Fibroblast of the conjunctiva (primary cell): ENCODE measurements at regions not wholly inside any gene's neighbourhood (a gene's known extent, or its start where the extent isn't known, plus 50 kb on each side); places are given as distances from the start of the nearest gene placed in this dataset.
A peak's percentile ranks its signal among the peaks of the same experiment; 100 is the strongest.

ENCODE experiments used
- DNase-seq: peaks from one replicate; pipeline ENCODE4 v3.0.0-alpha.2; 2010; ENCODE audit warnings: low read depth

DNA sequence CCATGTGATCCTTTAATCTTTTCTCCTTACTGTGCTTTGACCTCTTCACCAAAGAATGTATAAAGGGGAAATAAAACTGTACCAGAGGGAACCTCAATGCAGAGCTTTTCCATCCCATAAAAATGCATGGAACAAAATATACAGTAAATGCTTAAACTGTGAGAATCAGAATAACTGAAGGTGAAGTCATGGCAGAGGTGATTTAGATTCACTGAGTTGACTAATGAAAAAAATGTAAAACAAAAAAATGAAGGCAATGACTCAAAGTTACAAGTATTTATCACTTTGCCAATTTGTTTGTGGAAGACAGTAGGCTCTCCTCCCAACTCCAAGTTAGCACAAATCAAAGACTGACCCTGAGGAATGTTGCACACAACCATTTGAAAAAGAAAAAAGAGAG is 1331.6 kb upstream of the SORCS1 start:
- DNase-seq: no peak

DNA sequence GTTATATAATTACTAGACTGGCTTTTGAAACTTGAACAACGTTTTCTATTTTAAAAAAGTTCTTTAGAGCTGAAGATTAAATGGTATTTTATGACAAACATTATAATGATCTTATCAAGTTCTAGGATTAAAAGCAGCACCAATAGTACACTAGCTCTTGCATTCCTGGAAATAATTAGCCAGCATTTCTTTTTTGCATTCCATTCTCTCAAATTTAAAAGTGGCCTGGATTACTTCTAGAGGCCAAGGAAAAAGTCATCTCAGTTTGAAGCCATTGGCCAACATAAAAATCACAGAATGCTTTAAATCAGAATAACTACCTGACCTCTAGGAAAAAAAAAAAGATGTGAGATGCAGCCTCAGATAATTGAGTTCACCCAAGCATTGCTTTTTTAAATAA is 1326.4 kb upstream of the SORCS1 start:
- DNase-seq: no peak

DNA sequence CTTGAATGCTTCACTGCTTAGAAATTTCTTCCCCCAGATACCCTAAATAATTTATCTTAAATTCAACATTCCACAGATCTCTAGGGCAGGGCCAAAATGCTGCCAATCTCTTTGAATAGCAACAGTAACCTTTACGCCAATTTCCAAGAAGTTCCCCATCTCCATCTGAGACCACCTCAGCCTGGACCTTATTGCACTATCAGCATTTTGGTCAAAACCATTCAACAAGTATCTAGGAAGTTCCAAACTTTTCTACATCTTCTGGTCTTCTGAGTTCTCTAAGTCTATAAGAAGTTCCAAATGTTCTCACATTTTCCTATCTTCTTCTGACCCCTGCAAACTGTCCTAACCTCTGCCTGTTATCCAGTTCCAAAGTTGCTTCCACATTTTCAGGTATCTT is 1306.9 kb upstream of the SORCS1 start:
- no peak for DNase-seq

DNA sequence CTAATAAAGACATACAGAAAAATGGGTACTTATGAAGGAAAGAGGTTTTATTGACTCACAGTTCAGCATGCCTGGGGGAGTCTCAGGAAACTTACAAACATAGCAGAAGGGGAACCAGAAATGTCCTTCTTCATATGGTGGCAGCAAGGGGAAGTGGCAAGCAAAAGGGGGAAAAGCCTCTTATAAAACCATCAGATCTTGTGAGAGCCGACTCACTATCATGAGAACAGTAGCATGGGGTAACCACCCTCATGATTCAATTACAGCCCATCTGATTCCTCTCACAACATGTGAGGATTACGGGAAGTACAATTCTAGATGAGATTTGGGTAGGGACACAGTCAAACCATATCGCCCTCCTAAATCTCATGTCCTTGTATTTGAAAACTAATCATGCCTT is 1305.4 kb upstream of the SORCS1 start:
- DNase-seq: no peak

DNA sequence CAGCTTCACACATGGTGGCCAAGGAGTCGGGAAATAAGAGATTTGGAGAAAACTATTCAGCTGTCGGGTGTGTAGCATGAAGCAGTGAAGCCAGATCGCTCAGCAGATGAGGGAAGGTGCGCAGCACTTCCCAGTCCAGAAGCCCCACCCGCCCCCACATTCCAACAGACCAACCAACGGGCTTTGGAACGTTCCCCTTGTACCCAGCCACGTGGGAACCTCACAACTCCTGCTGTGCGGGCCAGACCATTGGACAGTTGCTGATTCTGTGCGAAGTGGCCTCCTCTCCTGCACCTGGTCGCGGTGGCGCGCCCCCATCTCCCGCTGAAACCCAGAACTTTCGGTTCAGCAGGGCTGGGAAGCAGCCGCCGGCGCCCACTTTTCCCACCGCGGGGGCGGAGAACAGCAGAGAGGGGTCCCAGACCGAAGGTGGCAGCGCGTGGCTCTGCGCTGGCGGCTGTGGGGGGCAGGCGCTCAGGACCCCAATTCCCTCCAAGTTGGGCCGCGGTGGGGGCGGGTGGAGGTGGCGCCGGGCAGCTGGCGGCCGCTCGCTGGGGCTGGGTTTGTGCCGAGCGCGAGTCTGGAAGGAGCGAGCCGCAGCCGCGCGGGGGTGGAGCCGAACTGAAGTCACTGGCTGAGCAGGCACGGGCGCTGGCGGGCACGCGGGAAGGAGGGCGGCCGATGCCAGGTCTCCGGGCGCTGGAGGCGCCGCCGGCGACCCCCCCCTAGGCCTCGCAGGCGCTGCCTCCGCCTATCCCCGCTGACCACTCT is 1301.5 kb upstream of the SORCS1 start:
- no peak for DNase-seq

DNA sequence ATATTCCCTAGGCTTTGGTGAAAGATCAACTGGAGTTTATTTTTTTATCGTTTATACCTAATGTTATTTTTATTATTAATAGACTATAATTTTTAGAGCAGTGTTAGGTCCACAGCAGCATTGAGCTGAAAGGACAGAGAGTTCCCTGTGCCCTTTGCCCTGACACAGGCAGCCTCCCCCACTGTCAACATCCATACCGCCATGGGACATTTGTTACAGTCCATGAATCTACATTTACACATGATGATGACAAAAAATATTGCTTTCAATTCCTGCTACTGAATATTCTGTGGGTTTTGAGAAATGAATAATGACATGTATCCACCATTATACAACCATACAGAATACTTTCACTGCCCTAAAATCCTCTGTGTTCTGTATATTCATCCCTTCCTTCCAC is 1297.5 kb upstream of the SORCS1 start:
- no peak for DNase-seq

DNA sequence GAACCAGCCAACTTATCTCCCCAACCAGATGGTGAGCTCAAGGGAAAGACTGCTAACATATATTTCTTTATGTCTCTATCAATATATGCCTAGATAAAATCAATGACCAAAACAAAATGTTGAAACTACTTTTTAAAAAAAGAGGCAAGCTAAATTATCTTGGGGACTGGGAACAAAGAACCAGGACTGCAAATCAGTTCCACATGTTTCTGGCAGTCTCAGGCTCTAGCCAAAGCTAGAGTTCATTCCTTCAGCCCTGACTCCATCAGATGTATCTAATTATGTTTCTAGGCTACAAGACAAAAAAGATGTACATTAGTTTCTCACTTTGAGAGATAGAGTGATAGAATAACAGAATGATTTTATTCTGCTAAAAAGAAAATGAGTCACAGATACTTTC is 1290.3 kb upstream of the SORCS1 start:
- DNase-seq: peak; percentile 90

DNA sequence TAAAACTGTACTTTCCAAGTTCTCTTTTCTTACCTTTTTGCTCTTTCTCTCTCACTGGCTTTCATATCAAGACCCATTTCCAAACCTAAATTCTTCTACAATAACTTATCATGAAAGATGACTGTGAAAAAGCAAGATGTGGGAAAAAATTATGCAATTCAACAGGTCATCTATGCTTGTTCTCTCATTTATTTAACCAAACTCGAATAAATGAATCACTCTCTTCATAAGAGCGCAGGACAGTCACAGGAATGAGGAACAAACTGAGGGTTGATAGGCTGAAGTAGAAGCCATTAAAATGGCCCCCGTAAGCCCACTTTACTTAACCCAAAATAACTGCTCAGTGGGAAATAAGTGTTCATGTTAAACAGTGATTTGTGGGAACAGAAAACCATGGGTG is 1289.7 kb upstream of the SORCS1 start:
- no peak for DNase-seq

DNA sequence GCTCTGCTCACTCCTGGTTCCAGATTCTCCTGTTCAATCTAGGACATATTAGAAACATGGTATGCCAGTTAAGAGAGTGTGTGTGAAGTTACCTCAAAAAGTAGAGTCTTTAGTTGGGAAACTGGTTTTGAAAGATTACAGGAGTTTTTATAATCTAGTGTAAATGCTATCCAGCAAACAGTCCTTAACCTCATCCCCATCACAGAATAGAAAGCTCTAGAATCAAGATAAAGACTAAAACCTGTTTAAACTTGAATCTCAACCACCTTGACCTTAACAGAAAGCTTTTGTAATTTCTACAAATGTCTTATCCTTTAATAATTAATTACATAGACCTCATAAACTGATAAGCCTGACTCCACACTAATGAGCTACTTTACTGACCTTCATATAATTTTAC is 1288.7 kb upstream of the SORCS1 start:
- no peak for DNase-seq

DNA sequence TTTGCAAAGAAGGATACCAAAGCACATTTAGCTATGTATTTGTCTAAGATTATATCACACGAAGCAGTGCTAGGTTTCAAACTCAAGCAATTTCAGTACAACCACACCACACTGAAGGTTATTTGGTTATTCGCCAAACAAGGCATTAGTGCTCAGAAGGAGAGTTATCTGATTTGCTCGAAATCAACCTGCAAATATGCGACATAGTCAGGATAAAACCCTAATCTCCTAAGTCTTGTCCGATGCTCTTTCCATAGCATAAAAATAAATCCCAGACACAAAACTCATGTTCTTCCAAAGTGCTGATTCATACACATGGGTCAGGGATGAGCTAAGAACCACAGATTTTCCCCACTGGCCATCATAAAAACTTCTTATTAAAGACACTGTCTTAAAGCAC is 1288.0 kb upstream of the SORCS1 start:
- no peak for DNase-seq

DNA sequence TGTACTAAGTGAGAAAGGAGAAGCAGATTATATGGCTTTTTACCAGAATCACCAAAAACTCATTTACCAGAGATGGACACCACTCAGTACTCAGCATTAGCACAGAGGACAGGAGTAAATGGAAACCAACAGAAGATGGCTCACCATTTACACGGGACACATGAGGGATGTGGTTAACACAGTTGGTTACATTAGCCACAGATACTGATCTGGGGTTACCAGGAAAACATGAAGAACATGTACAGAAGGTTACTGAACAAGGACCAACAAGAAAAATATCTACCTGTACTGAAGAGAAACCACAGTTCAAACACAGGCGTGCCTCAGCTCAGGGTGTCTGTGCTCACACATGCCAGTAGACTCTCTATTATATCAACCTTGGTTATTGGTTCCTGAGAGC is 1285.8 kb upstream of the SORCS1 start:
- no peak for DNase-seq

DNA sequence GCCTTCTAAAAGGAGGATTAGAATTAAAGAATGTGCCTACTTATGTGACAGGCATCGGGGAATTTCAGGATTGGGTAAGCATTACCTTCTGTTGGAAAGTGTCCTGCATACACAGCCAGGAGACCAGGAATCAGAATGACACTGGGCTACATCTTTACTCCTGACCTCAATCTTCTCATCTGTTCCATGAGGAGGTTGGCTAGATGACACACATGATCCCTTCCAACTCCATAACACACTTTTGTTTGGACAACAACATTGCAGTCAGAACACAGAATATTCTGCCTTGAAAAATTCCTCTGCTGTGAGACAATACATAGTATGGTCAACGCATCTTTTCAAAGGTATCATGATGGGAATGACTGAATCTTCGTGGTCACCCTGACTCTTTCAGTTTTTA is 1281.2 kb upstream of the SORCS1 start:
- DNase-seq: no peak

DNA sequence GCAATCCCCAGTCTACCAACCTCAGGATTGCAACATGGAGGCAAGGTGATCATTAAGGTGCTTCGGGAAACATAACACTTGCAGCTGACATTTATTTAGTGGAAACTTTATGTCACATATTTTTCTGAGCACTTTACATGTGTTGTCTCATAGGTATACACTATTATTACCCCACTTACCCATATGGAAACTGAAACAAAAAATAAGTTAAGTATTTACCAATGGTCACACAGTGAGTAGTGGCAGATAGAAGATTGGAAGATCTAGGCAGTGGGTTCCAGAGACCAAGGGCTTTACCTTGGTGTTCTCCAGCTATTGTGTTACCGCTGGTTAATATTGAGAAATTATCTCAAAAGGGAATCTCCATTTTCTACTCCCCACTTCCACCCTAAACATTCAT is 1279.1 kb upstream of the SORCS1 start:
- no peak for DNase-seq

DNA sequence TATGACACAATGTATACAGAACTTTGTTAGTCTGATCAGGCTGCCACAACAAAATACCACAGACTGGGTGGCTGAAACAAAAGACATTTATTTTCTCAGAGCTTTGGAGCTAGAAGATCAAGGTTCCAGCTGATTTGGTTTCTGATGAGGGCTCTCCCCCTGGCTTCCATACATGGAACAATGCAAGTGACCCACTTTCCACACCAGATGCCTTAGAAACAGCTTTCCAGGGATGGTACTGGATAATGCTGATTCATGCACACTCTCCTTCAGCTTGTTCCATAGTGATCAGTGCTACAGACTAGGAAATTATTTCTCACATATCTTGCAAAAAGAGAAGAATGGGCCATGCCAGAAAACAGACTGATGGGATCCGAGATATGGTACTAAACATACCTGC is 1274.9 kb upstream of the SORCS1 start:
- DNase-seq: no peak

DNA sequence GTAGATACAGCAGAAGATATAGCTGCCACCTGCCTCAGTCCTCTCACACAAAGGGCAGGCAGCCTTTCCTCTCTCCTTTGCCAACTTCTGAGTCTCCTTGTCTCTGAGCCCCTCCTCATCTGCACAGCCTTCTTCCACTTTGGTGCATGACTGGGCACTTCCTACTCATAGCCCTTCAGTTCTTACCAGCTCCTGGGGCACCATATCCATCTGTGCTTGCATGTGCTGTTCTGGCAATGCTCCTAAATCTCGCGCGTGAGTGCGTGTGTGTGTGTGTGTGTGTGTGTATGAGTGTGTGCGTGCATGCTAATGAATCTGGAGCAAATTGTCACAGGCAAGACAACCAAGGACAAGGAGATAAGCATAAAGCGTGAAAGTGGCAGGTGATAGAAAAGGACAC is 1271.6 kb upstream of the SORCS1 start:
- DNase-seq: no peak

DNA sequence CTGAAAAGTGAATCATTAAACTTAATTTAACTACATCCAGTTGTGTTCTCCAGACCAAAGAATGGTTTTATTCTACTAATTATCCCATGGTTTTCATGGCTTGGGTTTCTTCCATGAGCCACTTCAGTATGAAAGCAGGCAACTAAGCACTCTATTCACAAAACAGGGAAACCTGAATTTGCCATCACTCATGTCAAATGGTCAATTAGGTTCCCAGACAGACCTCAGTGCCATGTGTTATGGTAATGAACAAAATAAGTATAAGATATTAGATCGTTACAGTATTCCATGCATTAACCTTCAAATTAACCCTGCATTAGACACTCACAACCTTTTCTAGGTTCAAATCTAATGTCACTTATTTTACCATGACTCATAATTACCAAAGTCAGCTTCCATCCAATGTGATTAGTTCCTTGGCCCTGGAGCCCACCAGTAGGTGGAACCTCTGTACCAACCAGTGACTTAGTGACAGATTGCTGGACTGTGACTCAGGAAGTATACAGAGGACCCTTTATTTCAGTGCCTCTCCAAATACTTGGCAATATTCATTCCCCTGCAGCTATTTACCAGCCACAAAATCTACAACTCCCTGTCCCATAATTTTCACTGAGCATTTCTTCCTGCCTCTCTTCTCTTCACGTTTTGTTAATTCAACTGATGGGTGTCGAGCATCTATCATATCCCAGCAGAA is 1270.2 kb upstream of the SORCS1 start:
- DNase-seq: no peak

DNA sequence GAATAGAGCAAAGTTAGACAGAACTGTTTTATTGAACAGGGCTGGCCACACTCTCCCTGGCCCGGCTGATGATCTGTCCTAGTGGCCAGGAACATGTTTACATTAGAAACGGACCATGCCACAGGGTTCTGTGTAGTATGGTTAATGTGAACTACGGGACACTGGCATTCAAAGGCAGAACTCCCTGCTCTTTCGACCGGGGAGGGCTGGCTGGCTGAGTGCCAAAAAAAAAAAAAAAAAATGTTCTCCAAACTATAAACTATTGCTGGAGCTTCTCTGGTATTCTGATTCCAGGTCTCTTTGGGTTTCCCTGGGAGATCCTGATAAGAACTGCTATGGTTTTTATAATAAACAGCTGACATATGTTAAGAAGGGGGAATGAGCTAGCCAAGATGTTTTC is 1262.6 kb upstream of the SORCS1 start:
- no peak for DNase-seq

DNA sequence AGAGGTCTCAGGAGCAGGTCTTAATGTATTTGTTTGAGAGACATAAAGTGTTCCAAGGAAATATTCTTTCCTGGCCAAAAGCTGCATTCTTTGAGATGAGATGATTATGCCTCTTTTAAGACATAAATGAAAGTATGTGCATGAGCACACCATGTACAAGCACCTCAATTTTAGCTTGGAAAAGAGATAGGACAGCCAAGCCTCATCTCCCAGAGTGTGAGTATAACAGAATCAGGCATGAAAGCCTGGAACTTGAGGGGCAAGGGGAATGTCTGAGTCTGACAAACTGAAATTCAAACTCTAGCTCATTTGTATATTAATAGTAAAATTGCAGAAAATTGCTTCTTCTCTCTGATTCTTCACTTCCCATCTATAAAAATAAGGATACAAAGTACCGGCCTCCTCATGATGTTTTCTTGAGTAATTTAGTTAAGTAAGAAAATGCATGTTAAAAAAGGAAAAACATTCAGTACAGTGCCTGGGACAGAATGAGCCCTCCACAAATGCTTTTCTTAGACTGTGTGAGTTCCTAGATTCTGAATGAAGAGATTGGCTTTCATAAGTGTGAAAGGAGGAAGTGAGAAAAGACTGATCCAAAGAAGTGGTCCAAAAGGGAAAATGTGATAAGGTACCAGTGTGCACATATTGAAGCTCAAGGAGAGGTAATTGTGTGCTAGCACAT is 1260.9 kb upstream of the SORCS1 start:
- no peak for DNase-seq

DNA sequence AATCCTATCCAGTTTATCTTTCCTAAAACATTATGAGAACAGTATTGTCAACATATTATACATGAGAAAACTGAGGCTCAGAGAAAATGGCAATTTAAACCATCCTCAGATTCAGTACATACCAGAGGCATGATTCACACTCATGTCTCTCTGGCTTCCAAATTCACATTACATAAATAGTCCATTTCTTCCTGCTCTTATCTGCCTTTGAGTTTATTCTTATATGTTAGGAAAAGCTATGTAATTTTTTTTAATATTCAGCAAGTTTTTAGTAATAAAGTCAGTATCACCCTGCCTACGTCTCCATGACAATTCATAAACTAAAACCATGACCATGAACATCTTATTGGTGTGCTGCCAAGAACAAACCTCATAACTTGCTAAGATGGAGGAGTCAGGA is 1260.2 kb upstream of the SORCS1 start:
- peak; percentile 27 for DNase-seq

DNA sequence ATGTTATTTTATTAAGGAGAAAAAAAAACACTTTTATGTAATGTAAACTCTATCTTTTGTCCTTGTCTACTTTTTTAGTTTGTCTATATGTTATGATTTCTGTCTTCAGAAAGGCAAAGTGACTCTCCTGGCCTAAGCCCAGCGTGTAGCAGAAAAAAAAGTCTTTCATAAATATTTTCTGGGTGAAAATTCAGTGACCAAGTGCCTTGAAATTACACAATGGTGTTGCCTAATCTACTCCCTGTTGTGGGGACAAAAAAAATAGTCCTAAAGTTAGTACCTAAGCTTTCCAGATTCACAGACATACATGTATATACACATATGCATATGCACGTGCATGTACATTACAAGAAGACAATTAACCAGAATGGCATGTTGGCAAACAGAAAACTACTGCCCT is 1257.8 kb upstream of the SORCS1 start:
- DNase-seq: no peak

DNA sequence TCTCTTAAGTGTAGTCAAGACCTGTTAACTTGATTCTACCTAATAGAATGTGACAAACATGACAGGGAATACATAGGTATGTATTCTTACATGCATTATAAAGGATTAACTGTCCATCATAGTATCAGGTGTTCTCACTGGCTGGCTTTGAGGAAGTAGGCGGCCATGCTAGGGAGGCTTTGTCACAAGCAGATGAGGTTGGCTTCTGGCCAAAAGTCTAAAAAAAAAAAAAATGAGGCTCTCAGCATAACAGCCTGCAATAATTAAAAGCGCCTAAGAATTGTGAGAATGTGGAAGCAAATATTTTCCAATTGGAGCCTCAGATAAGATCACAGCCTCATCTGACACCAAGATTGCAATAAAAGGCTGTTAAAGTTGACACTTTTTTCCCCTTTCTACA is 1256.8 kb upstream of the SORCS1 start:
- no peak for DNase-seq

DNA sequence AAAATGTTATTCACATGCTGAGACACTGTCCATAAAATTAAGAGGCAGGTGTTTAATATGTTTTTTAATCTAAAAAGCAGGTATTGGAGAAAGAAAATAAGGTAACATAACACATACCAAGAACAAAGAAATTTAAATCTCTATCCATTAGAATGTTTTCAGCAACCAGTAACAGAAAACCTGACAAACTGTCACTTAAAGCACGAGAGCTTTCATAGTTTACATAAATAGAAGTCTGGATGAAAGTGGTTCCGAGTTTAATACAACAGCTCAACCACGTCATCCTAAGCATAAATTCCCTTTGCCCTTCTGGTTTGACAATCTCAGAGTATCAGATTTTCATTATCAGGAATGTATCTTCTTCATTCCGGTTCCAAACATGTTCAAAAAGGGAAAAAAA is 1249.4 kb upstream of the SORCS1 start:
- no peak for DNase-seq

DNA sequence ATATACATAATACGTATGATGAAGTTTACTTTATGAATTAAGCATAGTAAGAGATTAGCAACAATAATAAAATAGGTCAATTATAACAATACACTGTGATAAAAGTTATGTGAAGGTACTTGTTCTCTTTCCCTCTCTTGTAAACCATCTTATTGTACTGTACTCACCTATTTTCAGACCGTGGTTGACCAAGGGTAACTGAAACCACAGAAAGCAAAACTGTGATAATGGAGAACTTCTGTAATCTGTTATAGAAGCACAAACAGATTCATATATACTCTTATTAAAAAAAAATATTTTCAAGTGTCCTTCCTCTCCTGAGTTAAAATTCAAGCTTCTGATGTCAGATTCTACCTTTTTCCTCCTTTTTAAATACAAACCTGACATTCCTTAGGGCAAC is 1247.8 kb upstream of the SORCS1 start:
- DNase-seq: no peak
